ENCODE measurements at regions not wholly inside any gene's neighbourhood (a gene's known extent, or its start where the extent isn't known, plus 50 kb on each side); places are given as distances from the start of the nearest gene placed in this dataset.
"Not testable (repeated sequence)": the region's sequence is repeated elsewhere in the genome, so short reads cannot be mapped to it uniquely, and the experiment has no call there.

DNA sequence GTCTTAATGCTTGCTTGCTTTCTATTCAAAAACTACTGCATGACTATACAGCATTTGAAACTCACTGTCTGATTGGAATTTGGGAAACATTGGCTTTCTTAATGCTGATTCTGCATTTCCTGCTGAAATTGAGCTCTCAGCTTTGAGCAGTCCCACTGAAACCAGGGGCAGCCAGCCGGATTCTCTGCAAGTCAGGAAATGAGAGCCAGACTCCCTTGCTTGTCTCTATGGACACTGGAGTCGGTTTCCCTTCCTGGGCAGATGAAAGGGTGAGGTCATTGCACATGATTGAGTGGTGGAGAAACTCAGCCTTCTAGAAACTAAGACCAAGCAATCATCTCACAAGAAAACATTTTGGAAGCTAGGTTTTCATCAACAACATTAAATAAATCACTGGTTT, 119.7 kb upstream of the SPATA31C2 start:
- ChIA-PET CTCF (no interaction called here), POLR2A (no interaction called here)
- no peaks in the 10 kb centered on the region for H3K36me3 Mint-ChIP-seq (ENCODE audit: low read depth)

GRCh38 chr9:88256216-88256615, 117.9 kb upstream of the SPATA31C2 start:
- TF ChIP-seq, protein P1, sequence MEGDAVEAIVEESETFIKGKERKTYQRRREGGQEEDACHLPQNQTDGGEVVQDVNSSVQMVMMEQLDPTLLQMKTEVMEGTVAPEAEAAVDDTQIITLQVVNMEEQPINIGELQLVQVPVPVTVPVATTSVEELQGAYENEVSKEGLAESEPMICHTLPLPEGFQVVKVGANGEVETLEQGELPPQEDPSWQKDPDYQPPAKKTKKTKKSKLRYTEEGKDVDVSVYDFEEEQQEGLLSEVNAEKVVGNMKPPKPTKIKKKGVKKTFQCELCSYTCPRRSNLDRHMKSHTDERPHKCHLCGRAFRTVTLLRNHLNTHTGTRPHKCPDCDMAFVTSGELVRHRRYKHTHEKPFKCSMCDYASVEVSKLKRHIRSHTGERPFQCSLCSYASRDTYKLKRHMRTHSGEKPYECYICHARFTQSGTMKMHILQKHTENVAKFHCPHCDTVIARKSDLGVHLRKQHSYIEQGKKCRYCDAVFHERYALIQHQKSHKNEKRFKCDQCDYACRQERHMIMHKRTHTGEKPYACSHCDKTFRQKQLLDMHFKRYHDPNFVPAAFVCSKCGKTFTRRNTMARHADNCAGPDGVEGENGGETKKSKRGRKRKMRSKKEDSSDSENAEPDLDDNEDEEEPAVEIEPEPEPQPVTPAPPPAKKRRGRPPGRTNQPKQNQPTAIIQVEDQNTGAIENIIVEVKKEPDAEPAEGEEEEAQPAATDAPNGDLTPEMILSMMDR (IDR thresholded peaks at IDR 0.05): no peak
- DNase-seq (no peak), ATAC-seq (ENCODE audit: low read depth) (no peak)
- Mint-ChIP-seq H3K36me3 (ENCODE audit: low read depth) (peaks cover 2% of the 10 kb centered on the region), H3K4me1 (no peaks in the 10 kb centered on the region), H3K27ac (no peak overlapping the region), H3K9me3 (peaks cover 15% of the 10 kb centered on the region), H3K4me3 (no peak overlapping the region), H3K27me3 (no peaks in the 10 kb centered on the region)
- ChIA-PET POLR2A (no interaction called here), CTCF (no interaction called here)
- intact Hi-C loops (cut with micrococcal nuclease): no loop called here

More for the DNA sequence above, 119.7 kb upstream of the SPATA31C2 start:
- TF ChIP-seq, protein P1 (IDR thresholded peaks at IDR 0.05): no peak
- no peak overlapping the region for H3K4me3 Mint-ChIP-seq
- no peak overlapping the region for H3K27ac Mint-ChIP-seq
- ATAC-seq (ENCODE audit: low read depth) (no peak), DNase-seq (no peak)
- peaks cover 3% of the 10 kb centered on the region for H3K4me1 Mint-ChIP-seq
- no peaks in the 10 kb centered on the region for H3K27me3 Mint-ChIP-seq
- peaks cover 6% of the 10 kb centered on the region for H3K9me3 Mint-ChIP-seq
- intact Hi-C loops (cut with micrococcal nuclease): no loop called here

DNA sequence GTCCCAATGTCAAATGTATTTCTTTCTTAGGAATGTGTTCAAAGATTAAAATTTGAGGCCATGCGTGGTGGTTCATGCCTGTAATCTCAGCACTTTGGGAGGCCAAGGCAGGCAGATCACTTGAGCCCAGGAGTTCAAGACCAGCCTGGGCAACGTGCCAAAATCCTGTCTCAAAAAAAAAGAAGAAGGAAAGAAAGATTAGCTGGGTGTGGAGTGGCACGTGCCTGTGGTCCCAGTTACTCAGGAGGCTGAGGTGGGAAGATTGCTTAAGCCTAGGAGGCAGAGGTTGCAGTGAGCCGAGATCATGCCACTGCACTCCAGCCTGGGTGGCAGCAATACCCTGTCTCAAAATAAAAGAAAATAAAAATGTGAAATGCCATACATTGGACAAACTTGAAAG, 117.5 kb upstream of the SPATA31C2 start:
- H3K4me1 Mint-ChIP-seq; CTCF ChIA-PET; H3K27me3 Mint-ChIP-seq; H3K4me3 Mint-ChIP-seq; ATAC-seq (ENCODE audit: low read depth); intact Hi-C loops (cut with micrococcal nuclease); H3K36me3 Mint-ChIP-seq (ENCODE audit: low read depth); DNase-seq; POLR2A ChIA-PET; H3K27ac Mint-ChIP-seq: not testable (repeated sequence)
- peaks cover 19% of the 10 kb centered on the region for H3K9me3 Mint-ChIP-seq

DNA sequence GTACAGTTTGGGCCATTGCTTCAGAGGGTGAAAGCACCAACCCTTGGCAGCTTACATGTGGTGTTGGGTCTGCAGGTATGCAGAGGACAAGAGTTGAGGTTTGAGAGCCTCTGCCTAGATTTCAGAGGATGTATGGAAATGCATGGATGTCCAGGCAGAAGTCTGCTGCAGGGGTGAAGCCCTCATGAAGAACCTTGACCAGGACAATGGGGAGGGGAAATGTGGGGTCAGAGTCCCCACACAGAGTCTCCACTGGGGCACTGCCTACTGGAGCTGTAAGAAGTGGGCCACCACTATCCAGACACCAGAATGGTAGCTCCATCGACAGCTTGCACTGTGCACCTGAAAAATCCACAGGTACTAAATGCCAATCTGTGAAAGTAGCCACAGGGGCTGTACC, 113.6 kb upstream of the SPATA31C2 start:
- Mint-ChIP-seq H3K27me3 (no peaks in the 10 kb centered on the region), H3K27ac (no peak overlapping the region), H3K36me3 (ENCODE audit: low read depth) (peaks cover 2% of the 10 kb centered on the region), H3K9me3 (peaks cover 26% of the 10 kb centered on the region), H3K4me3 (no peak overlapping the region), H3K4me1 (no peaks in the 10 kb centered on the region)
- intact Hi-C loops (cut with micrococcal nuclease): no loop called here
- DNase-seq (no peak), ATAC-seq (ENCODE audit: low read depth) (no peak)
- TF ChIP-seq, protein P1 (IDR thresholded peaks at IDR 0.05): no peak
- CTCF ChIA-PET: no interaction called here
- POLR2A ChIA-PET: no interaction called here

GRCh38 chr9:88243736-88244135, 105.5 kb upstream of the SPATA31C2 start:
- H3K4me1 Mint-ChIP-seq: no peaks in the 10 kb centered on the region
- no peak for DNase-seq
- H3K4me3 Mint-ChIP-seq: no peak overlapping the region
- ATAC-seq (ENCODE audit: low read depth): no peak
- H3K27ac Mint-ChIP-seq: no peak overlapping the region
- intact Hi-C loops (cut with micrococcal nuclease): no loop called here
- TF ChIP-seq, protein P1 (IDR thresholded peaks at IDR 0.05): no peak
- H3K36me3 Mint-ChIP-seq (ENCODE audit: low read depth): no peaks in the 10 kb centered on the region
- ChIA-PET POLR2A (no interaction called here), CTCF (no interaction called here)
- peaks cover 2% of the 10 kb centered on the region for H3K27me3 Mint-ChIP-seq
- H3K9me3 Mint-ChIP-seq: no peaks in the 10 kb centered on the region

DNA sequence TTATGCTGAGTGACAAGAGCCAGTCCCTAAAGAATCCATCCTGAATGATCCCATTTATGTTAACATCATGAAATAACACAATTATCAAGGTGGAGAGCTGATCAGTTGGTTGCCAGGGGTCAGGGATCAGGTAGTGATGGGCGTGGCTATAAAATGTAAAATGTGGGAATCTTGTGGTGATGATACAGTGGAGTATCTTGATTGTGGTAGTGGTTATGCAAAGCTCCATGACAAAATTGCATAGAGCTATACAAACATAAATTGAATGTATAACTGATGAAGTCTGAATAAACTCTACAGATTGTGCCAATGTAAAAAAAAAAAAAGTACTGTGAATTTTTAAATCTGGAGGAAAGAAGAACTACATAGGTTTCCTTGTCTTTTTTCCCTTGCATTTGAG, 104.6 kb upstream of the SPATA31C2 start:
- TF ChIP-seq, protein P1 (IDR thresholded peaks at IDR 0.05): no peak
- CTCF ChIA-PET: no interaction called here
- Mint-ChIP-seq H3K36me3 (ENCODE audit: low read depth) (no peaks in the 10 kb centered on the region), H3K27ac (no peak overlapping the region), H3K27me3 (peaks cover 2% of the 10 kb centered on the region), H3K4me1 (no peaks in the 10 kb centered on the region), H3K4me3 (no peak overlapping the region), H3K9me3 (no peaks in the 10 kb centered on the region)
- DNase-seq (no peak), ATAC-seq (ENCODE audit: low read depth) (no peak)
- intact Hi-C loops (cut with micrococcal nuclease): no loop called here
- POLR2A ChIA-PET: no interaction called here
